A549 (cell line): ENCODE measurements at regions not wholly inside any gene's neighbourhood (a gene's known extent, or its start where the extent isn't known, plus 50 kb on each side); places are given as distances from the start of the nearest gene placed in this dataset.

Experiments used
- BHLHE40 ChIP-seq: IDR thresholded peaks from 2 replicates; pipeline ENCODE4 v1.6.1; 2012; ENCODE audit warnings: low read depth, low read length, inconsistent platforms
- CHD2 ChIP-seq: fragments of 150-350 bp; IDR thresholded peaks from 2 replicates; pipeline ENCODE4 v1.6.1; 2014; ENCODE audit warnings: low read length; ENCODE audit not compliant: partially characterized antibody
- CTCF ChIP-seq: fragments of >200 bp; sonication (Bioruptor Twin); formaldehyde crosslinking; IDR thresholded peaks from 3 replicates; pipeline ENCODE4 v1.5.1; 2016
- ELK1 ChIP-seq: fragments of 150-350 bp; IDR thresholded peaks from 2 replicates; pipeline ENCODE4 v1.6.1; 2014; ENCODE audit warnings: low read depth, mild to moderate bottlenecking, low read length
- EP300 ChIP-seq, 2 experiments: fragments of >200 bp; sonication (Bioruptor Twin); formaldehyde crosslinking; IDR thresholded peaks; 2 replicates in 1 of 2; 3 replicates in 1 of 2; pipeline ENCODE4 v1.6.1; 2016 to 2017
- ESRRA ChIP-seq: fragments of 150-350 bp; IDR thresholded peaks from 2 replicates; pipeline ENCODE4 v1.6.1; 2014; ENCODE audit warnings: mild to moderate bottlenecking, low read length, borderline replicate concordance
- HOXA7 ChIP-seq: fragments of 250-450 bp; sonication (Bioruptor Pico); IDR thresholded peaks from 2 replicates; pipeline ENCODE4 v1.5.0; 2020; ENCODE audit warnings: mild to moderate bottlenecking, moderate library complexity
- MAX ChIP-seq: IDR thresholded peaks from 2 replicates; pipeline ENCODE4 v1.6.1; 2012
- NFE2L2 ChIP-seq: fragments of 150-350 bp; conservative IDR thresholded peaks from 2 replicates; pipeline ENCODE4 v1.6.1; 2014; ENCODE audit warnings: low read length
- POLR2A ChIP-seq: IDR thresholded peaks from 2 replicates; pipeline ENCODE4 v1.6.1; 2012; ENCODE audit warnings: mild to moderate bottlenecking, low read length
- RAD21 ChIP-seq, 2 experiments: fragments of >200 bp in 1 of 2; sonication (Bioruptor Twin) in 1 of 2; formaldehyde crosslinking in 1 of 2; IDR thresholded peaks in 1 of 2; conservative IDR thresholded peaks in 1 of 2; 2 replicates in 1 of 2; 3 replicates in 1 of 2; pipeline ENCODE4 v1.6.1; 2012 to 2018; ENCODE audit warnings: inconsistent platforms in 1 of 2
- REST ChIP-seq: fragments of 200-600 bp; sonication (generic); IDR thresholded peaks from 2 replicates; pipeline ENCODE4 v1.6.1; 2016; ENCODE audit warnings: antibody characterized with exemption, mild to moderate bottlenecking, moderate library complexity
- SMC3 ChIP-seq: fragments of >200 bp; sonication (Bioruptor Twin); formaldehyde crosslinking; IDR thresholded peaks from 3 replicates; pipeline ENCODE4 v1.6.1; 2018; ENCODE audit warnings: inconsistent platforms
- USF2 ChIP-seq: fragments of 450-650 bp; IDR thresholded peaks from 2 replicates; pipeline ENCODE4 v1.6.1; 2014; ENCODE audit warnings: antibody characterized with exemption

GRCh38 chr16:7278636-7279035, 54.0 kb upstream of the RBFOX1 start:
- TF ChIP-seq RAD21 (conservative IDR thresholded peaks at IDR 0.05 in 1 of 2, IDR thresholded peaks at IDR 0.05 in 1 of 2) (no peak), EP300 (IDR thresholded peaks at IDR 0.05) (no peak), MAX (no peak), CTCF (no peak), ELK1 (no peak), HOXA7 (CRISPR knock-in tag) (no peak), POLR2A (no peak), USF2 (no peak), SMC3 (no peak), CHD2 (no peak), REST (no peak), BHLHE40 (no peak), ESRRA (no peak), NFE2L2 (no peak)
